ENCODE measurements at regions not wholly inside any gene's neighbourhood (a gene's known extent, or its start where the extent isn't known, plus 50 kb on each side); places are given as distances from the start of the nearest gene placed in this dataset.
"Not testable (repeated sequence)": the region's sequence is repeated elsewhere in the genome, so short reads cannot be mapped to it uniquely, and the experiment has no call there.

DNA sequence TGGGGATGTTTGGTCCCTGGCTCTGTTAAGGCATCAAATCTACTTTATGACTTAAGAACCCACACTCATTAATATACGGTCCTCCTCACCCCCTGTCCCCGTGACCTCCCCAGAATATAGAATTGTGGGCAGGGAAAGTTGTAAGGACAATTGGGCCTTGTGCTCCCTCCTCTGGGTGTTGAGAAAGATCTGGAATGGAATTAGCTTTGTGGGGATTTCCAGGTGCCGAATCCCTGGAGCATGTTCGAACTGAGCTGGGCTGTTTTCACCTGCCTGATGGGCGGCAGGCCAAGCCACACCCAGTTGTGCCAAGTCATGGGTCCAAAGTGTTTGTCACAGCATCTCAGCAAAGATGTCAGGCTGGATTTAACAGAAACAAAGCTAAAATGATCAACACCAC, 349.3 kb upstream of the KLF3 start:
- no peak for DNase-seq

DNA sequence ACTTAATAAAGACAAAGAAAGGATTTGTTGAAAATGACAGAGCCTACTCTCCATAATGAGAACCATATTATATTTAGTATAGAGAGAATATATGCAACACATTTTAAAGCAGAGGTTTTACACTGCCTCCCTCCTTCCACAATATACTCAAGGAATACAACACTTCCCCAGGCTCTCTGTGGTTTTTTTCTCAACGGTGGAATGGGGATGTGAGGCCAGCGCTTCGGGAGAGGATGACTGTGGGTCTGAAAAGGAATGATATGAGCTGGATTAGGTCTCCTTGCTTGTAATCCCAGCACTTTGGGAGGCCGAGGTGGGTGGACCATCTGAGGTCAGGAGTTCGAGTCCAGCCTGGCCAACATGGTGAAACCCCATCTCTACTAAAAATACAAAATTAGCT, 348.7 kb upstream of the KLF3 start:
- no peak for DNase-seq

DNA sequence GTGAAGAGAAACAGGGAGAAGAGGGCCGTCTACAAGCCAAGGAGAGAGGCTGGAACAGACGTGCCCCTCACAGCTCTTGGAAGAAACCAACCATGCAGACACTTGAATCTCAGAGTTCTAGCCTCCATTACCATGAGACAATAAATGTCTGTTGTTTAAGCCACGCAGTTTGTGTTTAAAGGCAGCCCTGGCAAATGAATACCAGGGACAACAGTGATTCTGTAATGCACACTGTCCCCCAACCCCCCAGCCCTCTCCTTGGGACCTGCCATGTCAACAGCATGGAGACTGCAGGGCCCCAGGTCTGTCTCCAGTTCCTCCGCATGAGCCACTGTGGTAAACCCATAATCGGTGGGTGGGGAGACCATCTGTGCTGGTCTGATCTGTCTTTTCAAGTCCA, 348.0 kb upstream of the KLF3 start:
- no peak for DNase-seq

- DNase-seq: no peak
These were observed 346.8 kb upstream of the KLF3 start for GRCh38 chr4:38317041-38317674.

- peak; percentile 67 for DNase-seq
These were observed 345.1 kb upstream of the KLF3 start for GRCh38 chr4:38318737-38319455.

GRCh38 chr4:38319456-38320342, 344.3 kb upstream of the KLF3 start:
- peak; percentile 97 for DNase-seq

- no peak for DNase-seq
These were observed 343.7 kb upstream of the KLF3 start for GRCh38 chr4:38320343-38320695.

DNA sequence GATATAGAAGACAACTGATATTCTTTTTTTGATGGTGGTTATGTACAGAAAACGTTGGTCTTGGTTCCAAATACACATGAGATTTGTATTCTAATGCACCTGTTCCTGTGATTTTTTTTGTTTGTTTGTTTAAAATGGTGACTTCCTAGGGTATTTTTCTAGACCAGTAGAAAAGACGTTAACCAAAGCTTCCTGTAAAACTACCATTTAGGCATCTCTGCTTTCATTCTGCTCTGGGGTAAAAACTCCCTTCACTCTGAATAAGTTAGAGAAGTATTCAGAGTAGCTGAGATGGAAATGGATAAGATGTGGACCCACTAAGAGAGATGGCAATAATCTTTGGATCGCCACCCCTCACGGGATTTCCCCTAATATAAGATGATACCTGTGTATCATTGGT, 343.2 kb upstream of the KLF3 start:
- DNase-seq: no peak

DNA sequence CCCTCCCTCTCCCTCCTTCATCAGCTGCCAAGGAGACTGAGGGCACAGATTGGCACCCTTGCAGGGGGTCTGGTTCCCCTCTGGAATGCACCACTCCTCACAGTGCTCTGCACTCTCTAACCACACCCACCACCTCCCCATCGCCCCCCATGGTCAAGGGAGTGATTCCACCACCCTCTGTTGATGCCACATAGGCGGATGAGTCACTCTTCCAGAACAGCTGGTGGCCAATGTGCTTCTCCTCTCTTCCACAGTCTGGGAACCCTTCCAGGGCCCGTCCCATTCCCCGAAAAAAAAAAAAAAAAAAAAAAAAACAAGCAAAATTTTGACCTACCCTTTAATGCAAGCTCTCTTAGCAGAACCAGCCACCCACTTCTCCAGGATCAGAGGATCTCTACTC, 341.3 kb upstream of the KLF3 start:
- DNase-seq: no peak

DNA sequence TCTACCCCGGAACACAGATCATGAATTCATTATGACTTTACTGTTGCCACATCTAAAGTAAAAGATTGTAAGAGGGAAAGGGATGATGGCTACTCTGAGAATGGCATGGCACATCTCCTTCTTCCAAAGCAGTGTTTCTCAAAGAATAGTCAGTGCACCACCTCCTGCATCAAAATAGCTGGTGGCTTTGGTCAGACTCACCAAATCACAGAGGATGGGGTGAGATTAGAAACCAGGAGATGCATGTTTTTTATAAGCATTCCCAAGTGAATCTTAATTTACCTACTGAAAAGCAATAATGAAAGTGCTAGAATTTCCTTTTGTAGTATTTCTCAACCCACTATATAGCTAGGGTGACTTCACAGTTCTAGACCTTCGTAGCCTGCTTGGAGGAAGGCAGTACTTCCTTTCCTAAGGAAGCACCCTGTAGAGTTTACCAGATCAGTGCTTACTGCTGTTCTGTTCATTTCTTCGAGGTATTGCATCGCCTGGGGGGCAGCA, 340.8 kb upstream of the KLF3 start:
- DNase-seq: no peak

GRCh38 chr4:38324861-38325628, 339.0 kb upstream of the KLF3 start:
- no peak for DNase-seq

DNA sequence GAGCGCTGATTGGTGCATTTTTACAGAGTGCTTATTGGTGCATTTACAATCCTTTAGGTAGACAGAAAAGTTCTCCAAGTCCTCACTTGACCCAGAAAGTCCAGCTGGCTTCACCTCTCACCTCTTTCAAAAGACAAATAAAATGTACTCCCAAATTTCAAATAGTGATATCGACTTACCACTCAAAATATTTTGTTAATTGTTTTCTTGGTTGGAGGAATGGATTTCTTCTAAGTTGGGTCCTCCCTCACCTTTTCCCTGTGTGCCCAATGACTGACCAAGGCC, 338.4 kb upstream of the KLF3 start:
- no peak for DNase-seq

GRCh38 chr4:38326499-38326898, 337.5 kb upstream of the KLF3 start:
- no peak for DNase-seq

GRCh38 chr4:38327174-38327573, 336.8 kb upstream of the KLF3 start:
- no peak for DNase-seq

DNA sequence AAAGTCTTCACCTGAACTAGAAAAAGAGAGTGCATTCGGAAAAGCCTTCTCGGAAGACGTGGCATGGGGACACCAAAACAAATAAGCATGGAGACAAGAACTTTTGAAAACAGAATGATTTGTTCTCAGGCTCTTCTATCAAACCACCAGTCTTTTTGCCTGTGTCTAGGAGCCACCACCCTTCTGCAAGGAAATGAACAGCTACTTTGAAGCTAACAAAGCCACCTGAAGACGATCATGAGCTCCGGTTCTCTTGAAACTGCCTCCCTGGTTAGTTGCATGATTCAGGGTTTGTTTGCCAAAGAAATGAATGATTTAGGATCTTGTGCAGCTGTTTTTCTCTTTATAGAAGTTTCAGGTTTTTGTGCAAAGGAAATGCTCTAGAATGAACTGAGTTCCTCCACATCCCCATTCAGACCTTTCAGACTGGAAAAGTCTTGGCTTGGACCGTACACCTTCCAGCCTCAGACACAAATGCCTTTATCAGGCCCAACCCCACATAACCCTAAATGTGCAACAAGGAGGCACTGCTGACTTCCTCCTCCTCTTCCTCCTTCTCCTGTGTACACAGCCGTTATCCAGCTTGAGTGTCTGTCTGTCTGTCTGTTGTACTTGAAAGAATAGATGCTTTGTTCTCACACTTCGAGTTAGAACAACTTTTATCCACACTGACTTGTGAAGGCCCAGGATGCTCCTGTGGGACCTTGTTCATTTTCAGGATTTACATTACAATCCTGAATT, 334.8 kb upstream of the KLF3 start:
- no peak for DNase-seq

DNA sequence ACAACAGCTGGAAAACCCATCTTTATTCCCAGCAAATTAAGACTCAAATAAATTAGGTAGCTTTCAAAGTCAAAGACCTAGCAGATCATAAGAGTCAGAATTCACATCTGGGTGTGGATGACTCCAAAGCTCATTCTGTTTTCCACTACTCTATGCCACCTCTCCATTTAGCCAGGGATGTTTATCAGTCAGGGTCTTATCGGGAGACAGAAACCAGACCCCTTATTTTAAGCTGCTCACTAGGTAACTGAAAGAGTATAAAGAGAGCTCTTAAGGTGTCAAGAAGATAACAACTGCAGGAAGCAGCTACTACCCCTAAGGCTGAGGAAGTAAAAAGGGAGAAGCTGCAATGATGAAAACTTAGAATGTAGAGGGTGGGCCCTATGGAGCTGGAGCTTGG, 333.7 kb upstream of the KLF3 start:
- DNase-seq: no peak

DNA sequence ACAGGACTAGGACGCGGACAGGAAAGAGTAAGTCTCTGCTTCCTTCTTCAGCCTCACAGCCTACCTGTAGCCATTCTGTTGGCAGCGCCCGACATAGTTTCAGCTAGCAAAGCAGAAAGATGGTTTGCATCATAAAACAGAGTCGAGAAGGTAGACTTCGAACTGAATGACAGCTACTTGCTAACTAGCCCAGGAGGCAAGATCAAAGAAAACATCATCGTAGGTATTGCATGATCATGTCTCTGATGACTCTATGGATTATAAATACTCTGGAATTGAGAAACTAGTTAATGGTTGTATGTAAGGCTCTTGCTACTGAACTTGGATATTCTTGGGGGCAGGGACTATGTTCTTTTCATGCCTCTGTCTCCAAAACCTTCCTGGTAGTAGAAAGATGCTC, 333.1 kb upstream of the KLF3 start:
- DNase-seq: no peak

- DNase-seq: no peak
These were observed 331.3 kb upstream of the KLF3 start for GRCh38 chr4:38332699-38333098.

DNA sequence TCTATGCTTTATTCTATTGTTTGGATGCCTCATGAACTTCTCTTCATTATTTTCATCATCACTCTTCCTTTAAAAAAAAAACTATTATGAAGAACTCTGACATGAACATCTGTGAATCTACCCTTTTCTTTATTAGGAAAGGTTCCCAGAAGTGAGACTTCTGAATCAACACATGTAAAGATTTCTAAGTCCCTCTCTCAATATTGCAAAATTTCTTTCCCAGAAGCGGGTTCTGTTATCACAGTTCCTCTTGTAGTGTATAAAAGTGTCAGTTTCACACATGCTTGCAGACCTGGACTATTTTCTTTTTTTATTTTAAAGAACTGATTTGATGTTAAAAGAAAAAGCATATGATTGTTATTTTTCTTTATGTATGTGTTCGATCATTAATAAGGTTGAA, 330.8 kb upstream of the KLF3 start:
- no peak for DNase-seq

- DNase-seq: no peak
These were observed 329.2 kb upstream of the KLF3 start for GRCh38 chr4:38334791-38335190.

GRCh38 chr4:38338939-38339338, 325.1 kb upstream of the KLF3 start:
- DNase-seq: not testable (repeated sequence)

- DNase-seq: no peak
These were observed 320.4 kb upstream of the KLF3 start for GRCh38 chr4:38343608-38344007.

- no peak for DNase-seq
These were observed 319.1 kb upstream of the KLF3 start for GRCh38 chr4:38344929-38345328.
